ENCODE measurements at regions not wholly inside any gene's neighbourhood (a gene's known extent, or its start where the extent isn't known, plus 50 kb on each side); places are given as distances from the start of the nearest gene placed in this dataset.

GRCh38 chr14:53814392-53814791 lies 142.2 kb downstream of the BMP4 start:
- no peak overlapping the region for H4K8ac ChIP-seq (ENCODE audit: low read depth, low read length)
- H3K9ac ChIP-seq (ENCODE audit: low read length): no peak overlapping the region
- no peak overlapping the region for H4K5ac ChIP-seq (ENCODE audit: low read length)
- no peak overlapping the region for H3K27ac ChIP-seq (ENCODE audit: low read depth, low read length)
- no peak overlapping the region for H2AK5ac ChIP-seq (ENCODE audit: low read length)
- H3K79me2 ChIP-seq (ENCODE audit: control insufficient read depth, insufficient read depth, low read length): no peaks in the 10 kb centered on the region
- H3K4me2 ChIP-seq (ENCODE audit: low read length): no peak overlapping the region
- no peaks in the 10 kb centered on the region for H3K4me1 ChIP-seq (ENCODE audit: control insufficient read depth, low read depth, low read length)
- no peaks in the 10 kb centered on the region for H3K27me3 ChIP-seq (ENCODE audit: insufficient read depth, low read length, poor library complexity)
- H3K4ac ChIP-seq (ENCODE audit: low read depth, low read length): no peak overlapping the region
- no peak for DNase-seq
- no peak overlapping the region for H3K56ac ChIP-seq (ENCODE audit: low read length)
- H3K36me3 ChIP-seq (ENCODE audit: control insufficient read depth, insufficient read depth, low read length): no peaks in the 10 kb centered on the region
- no peaks in the 10 kb centered on the region for H3K79me1 ChIP-seq (ENCODE audit: low read length)
- no peak overlapping the region for H3K4me3 ChIP-seq (ENCODE audit: low read length)
- no peak overlapping the region for H3K23ac ChIP-seq (ENCODE audit: low read length)
- no peak overlapping the region for H2BK15ac ChIP-seq (replicated peaks; ENCODE audit: low read depth)
- WGBS (ENCODE audit: extremely low coverage, insufficient coverage, low lambda C conversion rate): no CpG with 5 or more reads among the region's 4 CpGs
- no peak overlapping the region for H2BK5ac ChIP-seq (ENCODE audit: low read length)
- no peak overlapping the region for H2BK120ac ChIP-seq (ENCODE audit: low read depth, low read length)
- H3K18ac ChIP-seq (ENCODE audit: low read length): no peak overlapping the region

- Histone ChIP-seq H2BK120ac (ENCODE audit: low read depth, low read length) (no peak overlapping the region), H3K18ac (ENCODE audit: low read length) (no peak overlapping the region), H3K4ac (ENCODE audit: low read depth, low read length) (no peak overlapping the region), H3K27ac (ENCODE audit: low read depth, low read length) (no peak overlapping the region), H3K9ac (ENCODE audit: low read length) (no peak overlapping the region), H3K23ac (ENCODE audit: low read length) (no peak overlapping the region), H3K4me2 (ENCODE audit: low read length) (no peak overlapping the region), H3K56ac (ENCODE audit: low read length) (no peak overlapping the region), H3K27me3 (ENCODE audit: insufficient read depth, low read length, poor library complexity) (no peaks in the 10 kb centered on the region), H2BK5ac (ENCODE audit: low read length) (no peak overlapping the region), H3K4me1 (ENCODE audit: control insufficient read depth, low read depth, low read length) (no peaks in the 10 kb centered on the region), H3K79me2 (ENCODE audit: control insufficient read depth, insufficient read depth, low read length) (no peaks in the 10 kb centered on the region), H3K4me3 (ENCODE audit: low read length) (no peak overlapping the region), H3K79me1 (ENCODE audit: low read length) (no peaks in the 10 kb centered on the region), H2AK5ac (ENCODE audit: low read length) (no peak overlapping the region), H3K36me3 (ENCODE audit: control insufficient read depth, insufficient read depth, low read length) (no peaks in the 10 kb centered on the region), H2BK15ac (replicated peaks; ENCODE audit: low read depth) (no peak overlapping the region), H4K8ac (ENCODE audit: low read depth, low read length) (no peak overlapping the region), H4K5ac (ENCODE audit: low read length) (no peak overlapping the region)
- no peak for DNase-seq
- WGBS (ENCODE audit: extremely low coverage, insufficient coverage, low lambda C conversion rate): no CpG with 5 or more reads among the region's 7 CpGs
Observed at GRCh38 chr14:53810221-53810620, 146.4 kb downstream of the BMP4 start.

- no peak overlapping the region for H3K4me2 ChIP-seq (ENCODE audit: low read length)
- H3K18ac ChIP-seq (ENCODE audit: low read length): no peak overlapping the region
- H3K9ac ChIP-seq (ENCODE audit: low read length): no peak overlapping the region
- no peak overlapping the region for H3K23ac ChIP-seq (ENCODE audit: low read length)
- H2BK5ac ChIP-seq (ENCODE audit: low read length): no peak overlapping the region
- H3K27ac ChIP-seq (ENCODE audit: low read depth, low read length): no peak overlapping the region
- H4K5ac ChIP-seq (ENCODE audit: low read length): no peak overlapping the region
- H3K27me3 ChIP-seq (ENCODE audit: insufficient read depth, low read length, poor library complexity): no peaks in the 10 kb centered on the region
- H2BK15ac ChIP-seq (replicated peaks; ENCODE audit: low read depth): no peak overlapping the region
- H3K4me1 ChIP-seq (ENCODE audit: control insufficient read depth, low read depth, low read length): no peaks in the 10 kb centered on the region
- no peaks in the 10 kb centered on the region for H3K79me2 ChIP-seq (ENCODE audit: control insufficient read depth, insufficient read depth, low read length)
- H3K36me3 ChIP-seq (ENCODE audit: control insufficient read depth, insufficient read depth, low read length): no peaks in the 10 kb centered on the region
- no peak for DNase-seq
- no peak overlapping the region for H2BK120ac ChIP-seq (ENCODE audit: low read depth, low read length)
- H3K56ac ChIP-seq (ENCODE audit: low read length): no peak overlapping the region
- H4K8ac ChIP-seq (ENCODE audit: low read depth, low read length): no peak overlapping the region
- H2AK5ac ChIP-seq (ENCODE audit: low read length): no peak overlapping the region
- no peak overlapping the region for H3K4me3 ChIP-seq (ENCODE audit: low read length)
- H3K4ac ChIP-seq (ENCODE audit: low read depth, low read length): no peak overlapping the region
- no peaks in the 10 kb centered on the region for H3K79me1 ChIP-seq (ENCODE audit: low read length)
Observed at GRCh38 chr14:53808042-53808441, 148.6 kb downstream of the BMP4 start.

- no peak overlapping the region for H2BK5ac ChIP-seq (ENCODE audit: low read length)
- H3K27ac ChIP-seq (ENCODE audit: low read depth, low read length): no peak overlapping the region
- H3K4me1 ChIP-seq (ENCODE audit: control insufficient read depth, low read depth, low read length): no peaks in the 10 kb centered on the region
- DNase-seq: no peak
- no peak overlapping the region for H2BK120ac ChIP-seq (ENCODE audit: low read depth, low read length)
- no peak overlapping the region for H2BK15ac ChIP-seq (replicated peaks; ENCODE audit: low read depth)
- no peaks in the 10 kb centered on the region for H3K27me3 ChIP-seq (ENCODE audit: insufficient read depth, low read length, poor library complexity)
- H3K23ac ChIP-seq (ENCODE audit: low read length): no peak overlapping the region
- no peak overlapping the region for H3K56ac ChIP-seq (ENCODE audit: low read length)
- no peak overlapping the region for H3K4ac ChIP-seq (ENCODE audit: low read depth, low read length)
- WGBS (ENCODE audit: extremely low coverage, insufficient coverage, low lambda C conversion rate): no CpG with 5 or more reads among the region's 3 CpGs
- H3K4me2 ChIP-seq (ENCODE audit: low read length): no peak overlapping the region
- no peaks in the 10 kb centered on the region for H3K79me1 ChIP-seq (ENCODE audit: low read length)
- H2AK5ac ChIP-seq (ENCODE audit: low read length): no peak overlapping the region
- H3K9ac ChIP-seq (ENCODE audit: low read length): no peak overlapping the region
- H3K18ac ChIP-seq (ENCODE audit: low read length): no peak overlapping the region
- H4K5ac ChIP-seq (ENCODE audit: low read length): no peak overlapping the region
- no peaks in the 10 kb centered on the region for H3K36me3 ChIP-seq (ENCODE audit: control insufficient read depth, insufficient read depth, low read length)
- H3K4me3 ChIP-seq (ENCODE audit: low read length): no peak overlapping the region
- no peaks in the 10 kb centered on the region for H3K79me2 ChIP-seq (ENCODE audit: control insufficient read depth, insufficient read depth, low read length)
- H4K8ac ChIP-seq (ENCODE audit: low read depth, low read length): no peak overlapping the region
Observed at GRCh38 chr14:53807542-53807941, 149.1 kb downstream of the BMP4 start.

GRCh38 chr14:53807108-53807507 lies 149.5 kb downstream of the BMP4 start:
- Histone ChIP-seq H2BK15ac (replicated peaks; ENCODE audit: low read depth) (no peak overlapping the region), H3K4me3 (ENCODE audit: low read length) (no peak overlapping the region), H4K5ac (ENCODE audit: low read length) (no peak overlapping the region), H3K79me2 (ENCODE audit: control insufficient read depth, insufficient read depth, low read length) (no peaks in the 10 kb centered on the region), H3K27me3 (ENCODE audit: insufficient read depth, low read length, poor library complexity) (no peaks in the 10 kb centered on the region), H4K8ac (ENCODE audit: low read depth, low read length) (no peak overlapping the region), H3K79me1 (ENCODE audit: low read length) (no peaks in the 10 kb centered on the region), H2BK120ac (ENCODE audit: low read depth, low read length) (no peak overlapping the region), H3K27ac (ENCODE audit: low read depth, low read length) (no peak overlapping the region), H3K56ac (ENCODE audit: low read length) (no peak overlapping the region), H3K4me1 (ENCODE audit: control insufficient read depth, low read depth, low read length) (no peaks in the 10 kb centered on the region), H3K18ac (ENCODE audit: low read length) (no peak overlapping the region), H3K4me2 (ENCODE audit: low read length) (no peak overlapping the region), H3K36me3 (ENCODE audit: control insufficient read depth, insufficient read depth, low read length) (no peaks in the 10 kb centered on the region), H3K23ac (ENCODE audit: low read length) (no peak overlapping the region), H3K4ac (ENCODE audit: low read depth, low read length) (no peak overlapping the region), H3K9ac (ENCODE audit: low read length) (no peak overlapping the region), H2BK5ac (ENCODE audit: low read length) (no peak overlapping the region), H2AK5ac (ENCODE audit: low read length) (no peak overlapping the region)
- no peak for DNase-seq
- WGBS (ENCODE audit: extremely low coverage, insufficient coverage, low lambda C conversion rate): no CpG with 5 or more reads among the region's 2 CpGs

GRCh38 chr14:53796734-53797133 lies 159.9 kb downstream of the BMP4 start:
- Histone ChIP-seq H2BK120ac (ENCODE audit: low read depth, low read length) (no peak overlapping the region), H3K27me3 (ENCODE audit: insufficient read depth, low read length, poor library complexity) (no peaks in the 10 kb centered on the region), H3K79me2 (ENCODE audit: control insufficient read depth, insufficient read depth, low read length) (no peaks in the 10 kb centered on the region), H3K27ac (ENCODE audit: low read depth, low read length) (no peak overlapping the region), H3K4me2 (ENCODE audit: low read length) (no peak overlapping the region), H3K18ac (ENCODE audit: low read length) (no peak overlapping the region), H2BK5ac (ENCODE audit: low read length) (no peak overlapping the region), H2AK5ac (ENCODE audit: low read length) (no peak overlapping the region), H3K79me1 (ENCODE audit: low read length) (no peaks in the 10 kb centered on the region), H3K4me3 (ENCODE audit: low read length) (no peak overlapping the region), H4K8ac (ENCODE audit: low read depth, low read length) (no peak overlapping the region), H3K4me1 (ENCODE audit: control insufficient read depth, low read depth, low read length) (no peaks in the 10 kb centered on the region), H3K23ac (ENCODE audit: low read length) (no peak overlapping the region), H2BK15ac (replicated peaks; ENCODE audit: low read depth) (no peak overlapping the region), H3K4ac (ENCODE audit: low read depth, low read length) (no peak overlapping the region), H4K5ac (ENCODE audit: low read length) (no peak overlapping the region), H3K36me3 (ENCODE audit: control insufficient read depth, insufficient read depth, low read length) (no peaks in the 10 kb centered on the region), H3K56ac (ENCODE audit: low read length) (no peak overlapping the region), H3K9ac (ENCODE audit: low read length) (no peak overlapping the region)
- DNase-seq: no peak
- no CpG with 5 or more reads among the region's 1 CpG for WGBS (ENCODE audit: extremely low coverage, insufficient coverage, low lambda C conversion rate)
